ENCODE measurements at regions not wholly inside any gene's neighbourhood (a gene's known extent, or its start where the extent isn't known, plus 50 kb on each side); places are given as distances from the start of the nearest gene placed in this dataset.
"Not testable (repeated sequence)": the region's sequence is repeated elsewhere in the genome, so short reads cannot be mapped to it uniquely, and the experiment has no call there.

DNA sequence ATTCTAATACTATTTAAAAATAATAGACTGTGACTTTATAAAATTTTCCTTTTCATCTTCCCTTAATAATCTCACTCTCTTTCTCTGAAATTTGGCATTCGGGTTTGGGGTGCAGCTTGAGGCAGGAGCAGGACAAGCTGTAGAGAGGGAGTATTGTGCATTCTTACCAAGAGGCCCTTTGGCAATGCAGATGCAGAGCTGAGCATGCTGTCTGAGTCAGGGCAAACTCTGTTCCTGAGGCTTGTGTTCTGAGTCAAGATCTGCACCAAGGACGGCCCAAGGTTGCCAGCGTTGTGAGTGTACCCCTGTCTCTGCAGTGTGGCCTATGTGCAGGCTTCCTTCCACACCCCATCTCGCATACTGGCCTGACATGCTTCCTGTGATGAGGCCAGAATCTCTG is 343.8 kb upstream of the FRG2C start:
- Mint-ChIP-seq H3K9me3 (ENCODE audit: low read depth) (no peaks in the 10 kb centered on the region), H3K4me3 (ENCODE audit: unreplicated experiment) (no peak overlapping the region), H3K27me3 (ENCODE audit: low read depth) (peaks cover 22% of the 10 kb centered on the region), H3K36me3 (ENCODE audit: low read depth) (no peaks in the 10 kb centered on the region), H3K4me1 (ENCODE audit: low read depth) (no peaks in the 10 kb centered on the region), H3K27ac (ENCODE audit: unreplicated experiment) (no peak overlapping the region)
- TF ChIP-seq, protein P1, sequence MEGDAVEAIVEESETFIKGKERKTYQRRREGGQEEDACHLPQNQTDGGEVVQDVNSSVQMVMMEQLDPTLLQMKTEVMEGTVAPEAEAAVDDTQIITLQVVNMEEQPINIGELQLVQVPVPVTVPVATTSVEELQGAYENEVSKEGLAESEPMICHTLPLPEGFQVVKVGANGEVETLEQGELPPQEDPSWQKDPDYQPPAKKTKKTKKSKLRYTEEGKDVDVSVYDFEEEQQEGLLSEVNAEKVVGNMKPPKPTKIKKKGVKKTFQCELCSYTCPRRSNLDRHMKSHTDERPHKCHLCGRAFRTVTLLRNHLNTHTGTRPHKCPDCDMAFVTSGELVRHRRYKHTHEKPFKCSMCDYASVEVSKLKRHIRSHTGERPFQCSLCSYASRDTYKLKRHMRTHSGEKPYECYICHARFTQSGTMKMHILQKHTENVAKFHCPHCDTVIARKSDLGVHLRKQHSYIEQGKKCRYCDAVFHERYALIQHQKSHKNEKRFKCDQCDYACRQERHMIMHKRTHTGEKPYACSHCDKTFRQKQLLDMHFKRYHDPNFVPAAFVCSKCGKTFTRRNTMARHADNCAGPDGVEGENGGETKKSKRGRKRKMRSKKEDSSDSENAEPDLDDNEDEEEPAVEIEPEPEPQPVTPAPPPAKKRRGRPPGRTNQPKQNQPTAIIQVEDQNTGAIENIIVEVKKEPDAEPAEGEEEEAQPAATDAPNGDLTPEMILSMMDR (IDR thresholded peaks at IDR 0.05): no peak
- no peak for DNase-seq (ENCODE audit: low spot score)

DNA sequence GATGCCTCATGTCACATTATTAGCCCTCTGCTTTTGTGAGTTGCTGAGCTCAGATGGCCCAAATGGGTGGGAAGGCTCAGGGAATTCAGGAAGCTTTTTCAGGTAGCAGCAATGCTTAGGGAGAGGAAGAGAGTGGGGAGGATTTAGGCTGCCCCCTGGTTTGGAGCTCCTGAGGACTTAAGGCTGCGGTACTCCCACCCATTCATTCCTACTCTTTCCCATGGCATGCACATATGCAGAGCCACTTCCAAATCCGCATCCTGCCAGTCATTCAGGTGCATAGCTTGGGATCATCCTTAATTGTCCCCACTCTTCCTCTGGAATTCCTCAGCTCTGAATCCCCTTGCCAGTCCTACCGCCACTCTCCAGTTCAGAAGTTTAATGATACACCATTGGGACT is 343.1 kb upstream of the FRG2C start:
- TF ChIP-seq, protein P1 (IDR thresholded peaks at IDR 0.05): no peak
- Mint-ChIP-seq H3K4me1 (ENCODE audit: low read depth) (no peaks in the 10 kb centered on the region), H3K36me3 (ENCODE audit: low read depth) (no peaks in the 10 kb centered on the region), H3K9me3 (ENCODE audit: low read depth) (no peaks in the 10 kb centered on the region), H3K4me3 (ENCODE audit: unreplicated experiment) (no peak overlapping the region), H3K27ac (ENCODE audit: unreplicated experiment) (no peak overlapping the region), H3K27me3 (ENCODE audit: low read depth) (peaks cover 17% of the 10 kb centered on the region)
- no peak for DNase-seq (ENCODE audit: low spot score)

DNA sequence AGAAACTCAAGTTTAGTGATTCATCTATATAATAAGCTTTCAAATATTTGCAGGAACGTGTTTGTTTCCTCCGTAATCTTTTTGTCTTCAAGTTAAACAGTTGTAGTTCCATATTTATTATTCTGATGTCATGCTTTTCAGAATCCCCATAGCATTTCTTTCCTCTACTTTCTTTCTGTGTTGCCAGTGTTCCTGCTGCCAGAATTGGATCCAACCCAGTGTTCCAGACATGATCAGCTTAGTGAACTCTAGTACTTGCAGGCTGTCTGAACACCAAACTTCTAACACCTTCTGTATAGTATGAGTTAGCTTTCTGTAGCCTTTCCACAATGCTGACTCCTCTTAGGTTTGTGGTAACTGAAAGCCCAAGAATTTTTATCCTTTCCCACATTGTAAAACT is 340.2 kb upstream of the FRG2C start:
- H3K27me3 Mint-ChIP-seq (ENCODE audit: low read depth): peaks cover 23% of the 10 kb centered on the region
- H3K27ac Mint-ChIP-seq (ENCODE audit: unreplicated experiment); H3K4me1 Mint-ChIP-seq (ENCODE audit: low read depth); H3K4me3 Mint-ChIP-seq (ENCODE audit: unreplicated experiment); H3K9me3 Mint-ChIP-seq (ENCODE audit: low read depth); DNase-seq (ENCODE audit: low spot score); H3K36me3 Mint-ChIP-seq (ENCODE audit: low read depth): not testable (repeated sequence)

DNA sequence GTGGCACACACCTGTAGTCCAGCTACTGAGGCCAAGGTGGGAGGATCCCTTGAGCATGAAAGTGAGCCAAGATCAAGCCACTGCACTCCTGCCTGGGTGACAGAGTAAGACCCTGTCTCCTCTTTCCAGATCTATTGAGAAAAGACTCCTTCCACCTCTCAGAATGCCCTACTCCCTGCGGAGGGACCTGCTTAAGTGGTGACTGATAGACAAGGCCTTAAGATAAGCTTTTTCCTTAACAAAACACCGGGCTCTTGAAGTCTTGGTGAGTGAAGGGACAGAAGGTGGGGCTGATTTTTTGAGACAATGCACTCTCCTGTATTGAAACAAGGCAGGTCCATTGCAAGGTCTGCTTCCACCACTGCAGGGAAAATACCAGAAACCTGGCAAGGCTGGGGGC is 338.4 kb upstream of the FRG2C start:
- Mint-ChIP-seq H3K4me1 (ENCODE audit: low read depth) (no peaks in the 10 kb centered on the region), H3K4me3 (ENCODE audit: unreplicated experiment) (no peak overlapping the region), H3K36me3 (ENCODE audit: low read depth) (no peaks in the 10 kb centered on the region), H3K9me3 (ENCODE audit: low read depth) (no peaks in the 10 kb centered on the region), H3K27me3 (ENCODE audit: low read depth) (peaks cover 27% of the 10 kb centered on the region), H3K27ac (ENCODE audit: unreplicated experiment) (no peak overlapping the region)
- DNase-seq (ENCODE audit: low spot score): no peak
- TF ChIP-seq, protein P1 (IDR thresholded peaks at IDR 0.05): no peak

DNA sequence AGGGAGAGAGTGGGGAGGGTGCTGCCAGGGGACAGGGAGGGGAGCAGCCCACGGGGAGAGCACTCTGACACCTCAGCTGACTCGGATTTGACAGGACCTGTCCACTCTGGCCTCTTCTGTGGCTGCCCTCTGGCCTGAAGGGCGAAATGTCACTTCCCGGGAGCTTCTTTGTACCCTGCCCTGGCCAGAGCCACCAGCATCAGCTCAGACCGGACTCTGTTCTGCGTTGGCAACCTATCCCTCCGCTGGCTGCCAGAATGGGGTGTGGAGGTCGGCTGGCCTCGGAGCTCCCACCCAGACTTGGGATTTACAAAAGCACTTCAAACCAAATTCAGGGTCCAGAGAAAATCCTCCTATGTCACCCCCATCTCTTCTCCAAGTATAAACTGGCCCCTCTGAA is 336.7 kb upstream of the FRG2C start:
- no peak for DNase-seq (ENCODE audit: low spot score)
- H3K9me3 Mint-ChIP-seq (ENCODE audit: low read depth): no peaks in the 10 kb centered on the region
- H3K27me3 Mint-ChIP-seq (ENCODE audit: low read depth): peaks cover 25% of the 10 kb centered on the region
- TF ChIP-seq, protein P1 (IDR thresholded peaks at IDR 0.05): no peak
- H3K4me3 Mint-ChIP-seq (ENCODE audit: unreplicated experiment): no peak overlapping the region
- H3K36me3 Mint-ChIP-seq (ENCODE audit: low read depth): no peaks in the 10 kb centered on the region
- no peak overlapping the region for H3K27ac Mint-ChIP-seq (ENCODE audit: unreplicated experiment)
- no peaks in the 10 kb centered on the region for H3K4me1 Mint-ChIP-seq (ENCODE audit: low read depth)

DNA sequence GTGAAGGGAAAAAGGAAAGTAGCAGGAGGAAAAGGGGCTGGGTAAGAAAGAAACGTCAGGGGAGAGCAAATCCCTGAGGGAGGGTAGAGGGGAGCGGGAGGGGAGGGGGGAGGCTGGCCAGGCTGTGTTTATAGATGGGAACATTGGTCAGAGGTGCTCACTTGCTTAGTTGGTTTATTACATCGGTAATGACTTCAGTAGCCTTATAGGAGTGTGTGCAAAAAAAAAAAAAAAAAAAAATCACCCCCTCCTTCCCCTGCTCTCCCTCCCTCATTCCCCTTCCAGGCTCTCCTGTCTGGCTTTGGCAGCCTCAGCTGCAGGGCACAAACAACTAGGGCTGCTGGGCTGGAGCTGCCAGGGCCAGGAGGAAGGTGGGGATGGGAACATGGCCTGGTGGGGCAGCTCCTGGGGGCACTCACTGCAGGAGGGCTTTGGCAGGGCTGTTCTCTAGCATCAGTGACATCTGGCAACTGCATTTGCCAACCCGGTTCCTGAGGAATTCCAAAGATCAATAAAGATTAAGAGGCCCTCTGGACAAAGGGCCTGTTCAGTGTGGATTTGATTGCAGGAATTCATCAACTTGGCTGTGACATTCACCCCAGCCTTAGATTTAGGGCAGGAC is 334.5 kb upstream of the FRG2C start:
- Mint-ChIP-seq H3K4me1 (ENCODE audit: low read depth) (no peaks in the 10 kb centered on the region), H3K4me3 (ENCODE audit: unreplicated experiment) (no peak overlapping the region), H3K27me3 (ENCODE audit: low read depth) (peaks cover 16% of the 10 kb centered on the region), H3K9me3 (ENCODE audit: low read depth) (no peaks in the 10 kb centered on the region), H3K27ac (ENCODE audit: unreplicated experiment) (no peak overlapping the region), H3K36me3 (ENCODE audit: low read depth) (no peaks in the 10 kb centered on the region)
- TF ChIP-seq, protein P1 (IDR thresholded peaks at IDR 0.05): no peak
- DNase-seq (ENCODE audit: low spot score): no peak

DNA sequence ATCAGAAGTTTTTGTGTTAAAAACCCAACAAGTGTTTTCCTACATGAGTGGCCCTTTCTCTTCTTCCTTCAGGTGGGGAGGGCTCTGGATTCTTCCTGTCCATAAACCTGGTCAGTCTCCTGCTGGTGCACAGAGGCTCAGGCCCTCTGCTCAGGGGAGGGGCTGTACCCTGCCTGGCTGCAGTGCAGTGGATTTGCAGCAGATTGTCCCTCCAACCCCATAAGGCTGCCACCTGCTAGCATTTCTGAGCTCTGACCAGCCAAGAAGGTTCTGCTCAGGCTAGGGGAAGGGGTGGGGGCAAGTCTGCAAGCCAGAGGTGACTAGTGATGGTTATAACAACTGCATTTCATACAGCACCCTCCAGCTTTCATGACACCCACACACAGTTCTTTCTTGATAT is 333.7 kb upstream of the FRG2C start:
- H3K36me3 Mint-ChIP-seq (ENCODE audit: low read depth); DNase-seq (ENCODE audit: low spot score); H3K4me3 Mint-ChIP-seq (ENCODE audit: unreplicated experiment); H3K4me1 Mint-ChIP-seq (ENCODE audit: low read depth); H3K27ac Mint-ChIP-seq (ENCODE audit: unreplicated experiment); H3K9me3 Mint-ChIP-seq (ENCODE audit: low read depth): not testable (repeated sequence)
- H3K27me3 Mint-ChIP-seq (ENCODE audit: low read depth): peaks cover 15% of the 10 kb centered on the region

DNA sequence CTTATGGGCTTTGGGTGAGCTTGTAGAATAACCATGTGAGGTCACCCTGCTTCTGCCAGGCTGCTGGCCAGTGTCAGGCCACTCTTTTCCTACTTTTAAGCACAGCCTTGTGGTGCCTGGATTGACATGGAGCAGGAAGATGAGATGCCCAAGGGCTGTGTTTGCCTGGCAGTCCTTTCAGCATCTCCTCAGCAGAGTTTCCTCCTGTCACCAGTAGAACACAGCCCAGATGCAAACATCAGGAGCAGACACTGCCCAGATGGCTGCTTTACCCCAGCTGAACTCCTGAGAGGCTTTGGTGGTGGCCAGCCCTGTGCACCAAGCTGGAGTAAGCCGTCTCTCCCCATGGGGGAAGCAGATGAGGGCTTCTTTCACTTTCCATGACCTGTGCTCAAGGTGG is 332.0 kb upstream of the FRG2C start:
- not testable (repeated sequence) for H3K4me1 Mint-ChIP-seq (ENCODE audit: low read depth); H3K4me3 Mint-ChIP-seq (ENCODE audit: unreplicated experiment); H3K9me3 Mint-ChIP-seq (ENCODE audit: low read depth); H3K36me3 Mint-ChIP-seq (ENCODE audit: low read depth); H3K27ac Mint-ChIP-seq (ENCODE audit: unreplicated experiment); DNase-seq (ENCODE audit: low spot score)
- H3K27me3 Mint-ChIP-seq (ENCODE audit: low read depth): peaks cover 16% of the 10 kb centered on the region

Data from chondrocyte (in vitro differentiated cells).